OCI-LY1 (cell line): ENCODE measurements at regions not wholly inside any gene's neighbourhood (a gene's known extent, or its start where the extent isn't known, plus 50 kb on each side); places are given as distances from the start of the nearest gene placed in this dataset.

Experiments
- H2AFZ ChIP-seq: fragments of 200-600 bp; sonication (generic), shearing (Covaris generic); 2 replicates; pipeline ENCODE4 v1.6.0; 2014; ENCODE audit warnings: antibody characterized with exemption, mild to moderate bottlenecking, low read length
- H3F3A ChIP-seq: fragments of 200-600 bp; sonication (generic), shearing (Covaris generic); 2 replicates; pipeline ENCODE4 v1.6.0; 2014; ENCODE audit warnings: mild to moderate bottlenecking, antibody characterized with exemption, low read length, moderate library complexity; ENCODE audit not compliant: insufficient read depth
- H3K27ac ChIP-seq: fragments of 200-600 bp; sonication (generic); 2 replicates; pipeline ENCODE4 v1.5.1; 2014; ENCODE audit warnings: low read length, mixed run types, mild to moderate bottlenecking, low read depth; ENCODE audit not compliant: poor library complexity, severe bottlenecking
- H3K27me3 ChIP-seq: fragments of 200-600 bp; sonication (generic); 2 replicates; pipeline ENCODE4 v1.6.0; 2014; ENCODE audit warnings: antibody characterized with exemption, mild to moderate bottlenecking, low read length, moderate library complexity; ENCODE audit not compliant: insufficient read depth
- H3K36me3 ChIP-seq: fragments of 200-600 bp; sonication (generic); 2 replicates; pipeline ENCODE4 v1.6.1; 2014; ENCODE audit warnings: mild to moderate bottlenecking, antibody characterized with exemption, low read length, moderate library complexity, mixed read lengths; ENCODE audit not compliant: insufficient read depth
- H3K4me1 ChIP-seq: fragments of 200-600 bp; sonication (generic); 2 replicates; pipeline ENCODE4 v1.5.1; 2014; ENCODE audit warnings: mild to moderate bottlenecking, low read length, moderate library complexity; ENCODE audit not compliant: insufficient read depth, severe bottlenecking
- H3K4me2 ChIP-seq: fragments of 200-600 bp; sonication (generic), shearing (Covaris generic); 2 replicates; pipeline ENCODE4 v1.6.1; 2014; ENCODE audit warnings: low read length
- H3K4me3 ChIP-seq: fragments of 200-600 bp; sonication (generic); 2 replicates; pipeline ENCODE4 v1.5.1; 2014; ENCODE audit warnings: low read length, low read depth, mild to moderate bottlenecking, mixed read lengths; ENCODE audit not compliant: poor library complexity, severe bottlenecking
- H3K79me2 ChIP-seq: fragments of 200-600 bp; shearing (Covaris generic); 2 replicates; pipeline ENCODE4 v1.6.1; 2016; ENCODE audit warnings: mixed run types, low read length, mixed read lengths; ENCODE audit not compliant: insufficient read depth
- H3K9ac ChIP-seq: fragments of 200-600 bp; sonication (generic), shearing (Covaris generic); 2 replicates; pipeline ENCODE4 v1.6.1; 2014; ENCODE audit warnings: mild to moderate bottlenecking, low read length, mixed read lengths
- H3K9me2 ChIP-seq: fragments of 200-600 bp; sonication (generic), shearing (Covaris generic); 2 replicates; pipeline ENCODE4 v1.6.1; 2014; ENCODE audit warnings: low read depth, mild to moderate bottlenecking, low read length, mixed read lengths
- H3K9me3 ChIP-seq: fragments of 200-600 bp; shearing (Covaris generic); 2 replicates; pipeline ENCODE4 v1.6.1; 2014; ENCODE audit warnings: low read length, mixed read lengths
- H4K20me1 ChIP-seq: fragments of 200-600 bp; sonication (generic), shearing (Covaris generic); 2 replicates; pipeline ENCODE4 v1.6.0; 2016; ENCODE audit warnings: mild to moderate bottlenecking, low read length; ENCODE audit not compliant: insufficient read depth
- EZH2 ChIP-seq: fragments of 200-600 bp; sonication (generic), shearing (Covaris generic); IDR thresholded peaks from 2 replicates; pipeline ENCODE4 v1.8.0; 2017; ENCODE audit warnings: borderline replicate concordance, mixed run types, mild to moderate bottlenecking, antibody characterized with exemption, low read length, moderate library complexity, mixed read lengths
- TF ChIP-seq, protein P1 (sequence below): fragments of 200-600 bp; sonication (generic), shearing (Covaris generic); IDR thresholded peaks from 2 replicates; pipeline ENCODE4 v1.5.1; 2017; ENCODE audit warnings: mild to moderate bottlenecking, antibody characterized with exemption, low read length, moderate library complexity, mixed read lengths

DNA sequence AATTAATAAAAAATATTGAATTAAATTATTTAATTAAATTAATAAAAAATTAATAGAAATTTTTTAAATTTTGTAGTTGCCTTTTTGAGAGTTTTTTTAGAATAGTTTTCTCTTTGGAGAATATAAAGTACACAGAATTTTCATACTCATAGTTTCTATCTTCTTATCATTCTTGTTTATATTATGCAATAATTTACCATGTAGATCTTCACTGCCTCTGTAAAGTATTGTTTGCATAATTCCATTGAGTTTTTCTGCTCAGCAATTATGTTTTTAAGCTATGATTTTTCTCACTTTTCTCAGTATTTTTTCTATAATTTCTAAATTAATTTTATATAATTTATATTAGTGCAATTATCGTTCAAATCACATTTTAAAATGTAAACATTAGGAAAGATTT lies 50.6 kb upstream of the OXA1L start:
- TF ChIP-seq, protein P1, sequence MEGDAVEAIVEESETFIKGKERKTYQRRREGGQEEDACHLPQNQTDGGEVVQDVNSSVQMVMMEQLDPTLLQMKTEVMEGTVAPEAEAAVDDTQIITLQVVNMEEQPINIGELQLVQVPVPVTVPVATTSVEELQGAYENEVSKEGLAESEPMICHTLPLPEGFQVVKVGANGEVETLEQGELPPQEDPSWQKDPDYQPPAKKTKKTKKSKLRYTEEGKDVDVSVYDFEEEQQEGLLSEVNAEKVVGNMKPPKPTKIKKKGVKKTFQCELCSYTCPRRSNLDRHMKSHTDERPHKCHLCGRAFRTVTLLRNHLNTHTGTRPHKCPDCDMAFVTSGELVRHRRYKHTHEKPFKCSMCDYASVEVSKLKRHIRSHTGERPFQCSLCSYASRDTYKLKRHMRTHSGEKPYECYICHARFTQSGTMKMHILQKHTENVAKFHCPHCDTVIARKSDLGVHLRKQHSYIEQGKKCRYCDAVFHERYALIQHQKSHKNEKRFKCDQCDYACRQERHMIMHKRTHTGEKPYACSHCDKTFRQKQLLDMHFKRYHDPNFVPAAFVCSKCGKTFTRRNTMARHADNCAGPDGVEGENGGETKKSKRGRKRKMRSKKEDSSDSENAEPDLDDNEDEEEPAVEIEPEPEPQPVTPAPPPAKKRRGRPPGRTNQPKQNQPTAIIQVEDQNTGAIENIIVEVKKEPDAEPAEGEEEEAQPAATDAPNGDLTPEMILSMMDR = no peak
- no peak for TF ChIP-seq EZH2
- Histone ChIP-seq H3K9me2 (no peaks in the 10 kb centered on the region), H3K4me1 (peaks cover 14% of the 10 kb centered on the region), H3K4me3 (no peak overlapping the region), H3K27me3 (no peaks in the 10 kb centered on the region), H3K9ac (no peak overlapping the region), H4K20me1 (no peaks in the 10 kb centered on the region), H3K79me2 (no peaks in the 10 kb centered on the region), H3K4me2 (no peak overlapping the region), H3K9me3 (no peaks in the 10 kb centered on the region), H3K36me3 (no peaks in the 10 kb centered on the region), H3F3A (no peaks in the 10 kb centered on the region; the same call in 1 of the 2 replicates), H3K27ac (no peak overlapping the region), H2AFZ (no peak overlapping the region)
